Astrocyte (in vitro differentiated cells and primary cell): ENCODE measurements at regions not wholly inside any gene's neighbourhood (a gene's known extent, or its start where the extent isn't known, plus 50 kb on each side); places are given as distances from the start of the nearest gene placed in this dataset.

Experiments
- DNase-seq: peaks from one replicate; pipeline ENCODE4 v3.0.0-alpha.2; 2010; ENCODE audit warnings: low read depth
- FAIRE-seq: peaks from 2 replicates; lab custom pipeline; 2011; peaks lifted over from hg19 to GRCh38; lab: Jason Lieb, UNC
- H2AFZ ChIP-seq: 2 replicates; pipeline ENCODE4 v1.6.0; 2012; ENCODE audit warnings: low read depth, low read length, inconsistent platforms
- H3K27ac ChIP-seq: 2 replicates; pipeline ENCODE4 v1.5.1; 2011; ENCODE audit warnings: low read depth, low read length, inconsistent platforms
- H3K27me3 ChIP-seq: 2 replicates; pipeline ENCODE4 v1.6.0; 2011; ENCODE audit warnings: low read length, inconsistent platforms; ENCODE audit not compliant: insufficient read depth
- H3K36me3 ChIP-seq: 2 replicates; pipeline ENCODE4 v1.5.1; 2011; ENCODE audit warnings: low read length, inconsistent platforms; ENCODE audit not compliant: insufficient read depth
- H3K4me1 ChIP-seq: 2 replicates; pipeline ENCODE4 v1.5.1; 2011; ENCODE audit warnings: low read length, inconsistent platforms; ENCODE audit not compliant: insufficient read depth
- H3K4me2 ChIP-seq: 2 replicates; pipeline ENCODE4 v1.6.0; 2012; ENCODE audit warnings: low read length, inconsistent platforms
- H3K4me3 ChIP-seq: 2 replicates; pipeline ENCODE4 v1.5.1; 2011; ENCODE audit warnings: low read depth, mild to moderate bottlenecking, low read length, inconsistent platforms; ENCODE audit not compliant: insufficient read depth
- H3K79me2 ChIP-seq: 2 replicates; pipeline ENCODE4 v1.6.0; 2012; ENCODE audit warnings: mild to moderate bottlenecking, low read length, inconsistent platforms; ENCODE audit not compliant: insufficient read depth
- H3K9ac ChIP-seq: 2 replicates; pipeline ENCODE4 v1.6.0; 2012; ENCODE audit warnings: mild to moderate bottlenecking, low read length, inconsistent platforms
- H3K9me3 ChIP-seq: 2 replicates; pipeline ENCODE4 v1.5.1; 2012; ENCODE audit warnings: low read depth, mild to moderate bottlenecking, low read length, inconsistent platforms; ENCODE audit not compliant: insufficient read depth
- H4K20me1 ChIP-seq: 2 replicates; pipeline ENCODE4 v1.6.0; 2012; ENCODE audit warnings: low read length, inconsistent platforms; ENCODE audit not compliant: insufficient read depth
- H3K27ac Mint-ChIP-seq: one replicate; pipeline ENCODE4 v1.8.0; 2021; ENCODE audit warnings: mild to moderate bottlenecking, mixed read lengths; ENCODE audit not compliant: unreplicated experiment
- H3K27me3 Mint-ChIP-seq: one replicate; pipeline ENCODE4 v1.8.0; 2021; ENCODE audit warnings: low read depth, mixed read lengths; ENCODE audit not compliant: unreplicated experiment
- H3K36me3 Mint-ChIP-seq: one replicate; pipeline ENCODE4 v1.8.0; 2021; ENCODE audit warnings: low read depth, mixed read lengths; ENCODE audit not compliant: unreplicated experiment
- H3K4me1 Mint-ChIP-seq: one replicate; pipeline ENCODE4 v1.8.0; 2021; ENCODE audit warnings: low read depth, mixed read lengths; ENCODE audit not compliant: unreplicated experiment
- H3K4me3 Mint-ChIP-seq: one replicate; pipeline ENCODE4 v1.8.0; 2021; ENCODE audit warnings: mild to moderate bottlenecking, moderate library complexity, mixed read lengths; ENCODE audit not compliant: unreplicated experiment
- H3K9me3 Mint-ChIP-seq: one replicate; pipeline ENCODE4 v1.8.0; 2021; ENCODE audit warnings: mild to moderate bottlenecking, mixed read lengths; ENCODE audit not compliant: unreplicated experiment
- EZH2 ChIP-seq: IDR thresholded peaks from 2 replicates; pipeline ENCODE4 v1.6.1; 2012; ENCODE audit warnings: mild to moderate bottlenecking, low read length, inconsistent platforms; ENCODE audit not compliant: insufficient read depth
- TF ChIP-seq, protein P1 (sequence below): IDR thresholded peaks from 2 replicates; pipeline ENCODE4 v1.5.1; 2011; ENCODE audit warnings: low read depth, mild to moderate bottlenecking, inconsistent platforms, low read length, moderate library complexity; ENCODE audit not compliant: insufficient read depth

DNA sequence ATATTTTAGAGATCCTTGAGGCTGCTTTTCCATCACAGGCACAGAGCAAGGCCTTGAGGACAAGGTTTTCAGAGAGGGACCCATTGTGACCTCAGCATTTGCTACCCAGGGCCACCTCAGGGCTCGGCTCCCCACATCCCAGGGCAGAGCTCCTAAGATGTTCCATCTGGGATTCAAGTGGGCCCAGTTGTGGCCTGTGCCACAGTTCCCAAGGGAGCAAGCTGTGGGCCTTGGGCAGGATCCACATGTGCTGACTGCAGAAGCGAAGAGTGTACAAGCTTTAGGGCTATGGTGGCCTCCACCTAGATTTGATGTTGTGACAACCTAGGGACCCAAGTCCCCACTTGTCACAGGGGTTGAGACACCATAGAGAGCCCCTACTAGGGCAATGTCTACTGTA lies 608.1 kb downstream of the HACE1 start:
- H3K4me3 Mint-ChIP-seq: no peak overlapping the region
- Histone ChIP-seq H3K4me3 (no peak overlapping the region), H3K4me2 (no peak overlapping the region), H3K27me3 (no peaks in the 10 kb centered on the region), H2AFZ (no peak overlapping the region), H4K20me1 (no peaks in the 10 kb centered on the region), H3K36me3 (no peaks in the 10 kb centered on the region), H3K4me1 (no peaks in the 10 kb centered on the region), H3K9me3 (no peaks in the 10 kb centered on the region), H3K9ac (no peak overlapping the region), H3K79me2 (no peaks in the 10 kb centered on the region), H3K27ac (no peak overlapping the region)
- H3K27me3 Mint-ChIP-seq: no peaks in the 10 kb centered on the region
- DNase-seq: no peak
- H3K36me3 Mint-ChIP-seq: no peaks in the 10 kb centered on the region
- no peak overlapping the region for H3K27ac Mint-ChIP-seq
- TF ChIP-seq, protein P1, sequence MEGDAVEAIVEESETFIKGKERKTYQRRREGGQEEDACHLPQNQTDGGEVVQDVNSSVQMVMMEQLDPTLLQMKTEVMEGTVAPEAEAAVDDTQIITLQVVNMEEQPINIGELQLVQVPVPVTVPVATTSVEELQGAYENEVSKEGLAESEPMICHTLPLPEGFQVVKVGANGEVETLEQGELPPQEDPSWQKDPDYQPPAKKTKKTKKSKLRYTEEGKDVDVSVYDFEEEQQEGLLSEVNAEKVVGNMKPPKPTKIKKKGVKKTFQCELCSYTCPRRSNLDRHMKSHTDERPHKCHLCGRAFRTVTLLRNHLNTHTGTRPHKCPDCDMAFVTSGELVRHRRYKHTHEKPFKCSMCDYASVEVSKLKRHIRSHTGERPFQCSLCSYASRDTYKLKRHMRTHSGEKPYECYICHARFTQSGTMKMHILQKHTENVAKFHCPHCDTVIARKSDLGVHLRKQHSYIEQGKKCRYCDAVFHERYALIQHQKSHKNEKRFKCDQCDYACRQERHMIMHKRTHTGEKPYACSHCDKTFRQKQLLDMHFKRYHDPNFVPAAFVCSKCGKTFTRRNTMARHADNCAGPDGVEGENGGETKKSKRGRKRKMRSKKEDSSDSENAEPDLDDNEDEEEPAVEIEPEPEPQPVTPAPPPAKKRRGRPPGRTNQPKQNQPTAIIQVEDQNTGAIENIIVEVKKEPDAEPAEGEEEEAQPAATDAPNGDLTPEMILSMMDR: no peak
- TF ChIP-seq EZH2: no peak
- peaks cover 2% of the 10 kb centered on the region for H3K9me3 Mint-ChIP-seq
- H3K4me1 Mint-ChIP-seq: no peaks in the 10 kb centered on the region
- no peak for FAIRE-seq

DNA sequence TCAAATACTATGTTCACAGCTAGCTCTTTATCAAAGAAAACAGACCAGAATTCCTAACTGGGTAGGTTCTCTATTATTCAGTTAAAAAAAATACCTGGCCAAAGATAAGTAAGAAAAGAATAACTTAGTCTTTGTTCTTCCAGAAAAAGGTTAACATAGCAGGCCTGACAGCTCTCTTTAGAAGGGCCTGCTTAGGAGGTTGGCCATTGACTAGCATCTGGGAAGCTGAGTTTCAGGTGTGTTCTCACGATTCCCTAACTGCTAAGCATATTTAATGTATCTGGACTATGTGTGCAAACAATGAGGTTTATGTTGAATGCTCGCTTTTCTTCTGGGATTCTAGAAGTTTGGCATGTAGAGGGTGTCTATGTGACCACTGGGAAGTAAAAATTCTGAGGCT lies 618.9 kb downstream of the HACE1 start:
- H3K27me3 Mint-ChIP-seq: no peaks in the 10 kb centered on the region
- H3K4me1 Mint-ChIP-seq: no peaks in the 10 kb centered on the region
- H3K4me3 Mint-ChIP-seq: no peak overlapping the region
- no peaks in the 10 kb centered on the region for H3K9me3 ChIP-seq
- no peaks in the 10 kb centered on the region for H3K4me1 ChIP-seq
- no peaks in the 10 kb centered on the region for H3K9me3 Mint-ChIP-seq
- no peaks in the 10 kb centered on the region for H4K20me1 ChIP-seq
- no peak overlapping the region for H3K4me3 ChIP-seq
- H3K4me2 ChIP-seq: no peak overlapping the region
- FAIRE-seq (no peak), DNase-seq (no peak)
- no peaks in the 10 kb centered on the region for H3K36me3 ChIP-seq
- H3K27me3 ChIP-seq: no peaks in the 10 kb centered on the region
- no peak overlapping the region for H2AFZ ChIP-seq
- no peaks in the 10 kb centered on the region for H3K36me3 Mint-ChIP-seq
- H3K27ac Mint-ChIP-seq: no peak overlapping the region
- H3K79me2 ChIP-seq: no peaks in the 10 kb centered on the region
- H3K27ac ChIP-seq: no peak overlapping the region
- no peak overlapping the region for H3K9ac ChIP-seq
- TF ChIP-seq, protein P1: no peak
- no peak for TF ChIP-seq EZH2

DNA sequence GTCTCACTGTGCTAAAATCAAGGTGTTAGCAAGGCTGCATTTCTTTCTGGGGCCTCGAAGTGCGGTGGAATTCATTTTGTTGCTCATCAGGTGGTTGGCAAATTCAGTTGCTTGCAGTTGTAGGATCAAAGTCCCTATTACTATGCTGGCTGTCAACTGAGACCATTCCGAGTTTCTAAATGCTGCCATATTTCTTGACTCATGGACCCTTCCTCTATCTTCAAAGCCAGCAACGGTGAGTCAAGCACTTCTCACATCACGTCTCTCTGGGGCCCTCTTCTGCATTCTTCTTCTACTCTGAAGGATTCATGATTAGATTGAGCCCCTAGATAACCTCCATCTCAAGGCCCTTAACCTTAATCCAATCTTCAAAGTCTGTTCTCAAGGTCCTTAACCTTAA lies 619.7 kb downstream of the HACE1 start:
- no peaks in the 10 kb centered on the region for H3K9me3 ChIP-seq
- H3K9ac ChIP-seq: no peak overlapping the region
- H3K27ac ChIP-seq: no peak overlapping the region
- no peak overlapping the region for H3K4me2 ChIP-seq
- H3K27ac Mint-ChIP-seq: no peak overlapping the region
- H3K27me3 ChIP-seq: no peaks in the 10 kb centered on the region
- FAIRE-seq (no peak), DNase-seq (no peak)
- H3K36me3 Mint-ChIP-seq: no peaks in the 10 kb centered on the region
- H3K4me3 ChIP-seq: no peak overlapping the region
- no peaks in the 10 kb centered on the region for H3K27me3 Mint-ChIP-seq
- no peaks in the 10 kb centered on the region for H3K4me1 Mint-ChIP-seq
- H3K79me2 ChIP-seq: no peaks in the 10 kb centered on the region
- no peak for TF ChIP-seq EZH2
- TF ChIP-seq, protein P1: no peak
- no peaks in the 10 kb centered on the region for H3K36me3 ChIP-seq
- no peak overlapping the region for H3K4me3 Mint-ChIP-seq
- no peaks in the 10 kb centered on the region for H3K9me3 Mint-ChIP-seq
- H3K4me1 ChIP-seq: no peaks in the 10 kb centered on the region
- H4K20me1 ChIP-seq: no peaks in the 10 kb centered on the region
- H2AFZ ChIP-seq: no peak overlapping the region
